ENCODE measurements at regions not wholly inside any gene's neighbourhood (a gene's known extent, or its start where the extent isn't known, plus 50 kb on each side); places are given as distances from the start of the nearest gene placed in this dataset.

DNA sequence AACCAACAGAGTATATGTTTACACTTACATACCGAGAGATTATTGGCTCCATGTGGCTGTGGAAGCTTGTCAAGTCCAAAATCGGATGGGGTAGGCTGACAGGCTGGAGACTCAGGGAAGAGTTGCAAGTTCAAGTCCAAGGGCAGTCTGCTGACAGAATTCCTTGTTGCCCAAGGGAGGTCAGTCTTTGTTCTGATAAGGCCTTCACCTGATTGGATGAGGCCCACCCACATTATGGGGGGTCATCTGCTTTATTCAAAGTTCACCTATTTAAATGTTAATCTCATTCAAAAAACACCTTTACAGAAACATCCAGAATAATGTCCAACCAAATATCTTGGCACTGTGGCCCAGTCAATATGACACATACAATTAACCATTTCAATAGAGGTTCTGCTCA lies 452.4 kb downstream of the KLF12 start:
- TF ChIP-seq, protein P1, sequence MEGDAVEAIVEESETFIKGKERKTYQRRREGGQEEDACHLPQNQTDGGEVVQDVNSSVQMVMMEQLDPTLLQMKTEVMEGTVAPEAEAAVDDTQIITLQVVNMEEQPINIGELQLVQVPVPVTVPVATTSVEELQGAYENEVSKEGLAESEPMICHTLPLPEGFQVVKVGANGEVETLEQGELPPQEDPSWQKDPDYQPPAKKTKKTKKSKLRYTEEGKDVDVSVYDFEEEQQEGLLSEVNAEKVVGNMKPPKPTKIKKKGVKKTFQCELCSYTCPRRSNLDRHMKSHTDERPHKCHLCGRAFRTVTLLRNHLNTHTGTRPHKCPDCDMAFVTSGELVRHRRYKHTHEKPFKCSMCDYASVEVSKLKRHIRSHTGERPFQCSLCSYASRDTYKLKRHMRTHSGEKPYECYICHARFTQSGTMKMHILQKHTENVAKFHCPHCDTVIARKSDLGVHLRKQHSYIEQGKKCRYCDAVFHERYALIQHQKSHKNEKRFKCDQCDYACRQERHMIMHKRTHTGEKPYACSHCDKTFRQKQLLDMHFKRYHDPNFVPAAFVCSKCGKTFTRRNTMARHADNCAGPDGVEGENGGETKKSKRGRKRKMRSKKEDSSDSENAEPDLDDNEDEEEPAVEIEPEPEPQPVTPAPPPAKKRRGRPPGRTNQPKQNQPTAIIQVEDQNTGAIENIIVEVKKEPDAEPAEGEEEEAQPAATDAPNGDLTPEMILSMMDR (IDR thresholded peaks at IDR 0.05; ENCODE audit: insufficient read depth, missing control alignments) = no peak
- no peak for DNase-seq (ENCODE audit: insufficient read length, low spot score)
- FAIRE-seq = no peak

DNA sequence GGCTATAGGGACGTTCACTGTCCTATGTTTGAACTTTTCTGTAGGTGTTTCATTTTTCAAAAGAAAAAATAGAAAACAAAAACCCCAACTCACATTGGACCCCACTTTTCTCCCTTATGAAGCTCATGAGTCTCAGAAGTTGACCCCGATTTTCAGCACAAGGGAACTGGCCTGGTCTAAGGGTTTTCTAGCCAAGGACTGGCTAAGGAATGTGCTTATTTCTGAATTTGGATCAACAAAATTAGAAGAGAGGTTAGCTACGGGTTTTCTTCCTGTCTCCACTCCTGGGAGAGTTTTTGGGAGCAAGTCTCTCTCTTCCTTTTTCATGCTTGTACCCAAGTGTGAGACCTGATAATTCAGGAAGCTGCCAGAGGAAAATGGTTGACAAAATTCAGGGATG lies 453.2 kb downstream of the KLF12 start:
- DNase-seq (ENCODE audit: insufficient read length, low spot score) (no peak), FAIRE-seq (no peak)
- TF ChIP-seq, protein P1 (IDR thresholded peaks at IDR 0.05; ENCODE audit: insufficient read depth, missing control alignments) = no peak

DNA sequence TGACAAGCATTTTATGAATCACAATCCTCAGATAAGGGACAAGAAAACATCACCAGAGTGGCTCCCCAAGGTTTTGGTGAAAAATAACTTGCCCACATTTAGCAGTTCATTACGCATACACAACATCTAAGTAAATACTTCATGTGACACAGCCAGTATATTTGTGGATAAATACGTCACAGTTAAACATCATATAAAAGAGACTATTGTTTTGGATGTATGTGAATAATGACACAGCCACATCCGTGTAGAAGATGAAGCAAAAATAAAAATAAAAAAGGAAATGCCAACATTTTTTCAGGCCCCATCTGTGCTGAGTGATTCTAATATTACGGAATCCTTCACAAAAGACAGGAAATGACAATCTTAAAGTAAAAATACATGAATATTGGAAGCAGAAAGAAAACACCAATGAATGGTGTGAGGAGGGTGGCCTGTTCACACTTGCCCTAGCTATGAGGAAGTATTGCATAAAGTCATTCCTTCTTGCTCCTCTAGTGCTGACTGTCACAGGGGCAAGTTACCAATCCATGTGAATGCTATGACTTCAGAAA lies 457.1 kb downstream of the KLF12 start:
- TF ChIP-seq, protein P1 (IDR thresholded peaks at IDR 0.05; ENCODE audit: insufficient read depth, missing control alignments) = no peak
- FAIRE-seq (no peak), DNase-seq (ENCODE audit: insufficient read length, low spot score) (no peak)

DNA sequence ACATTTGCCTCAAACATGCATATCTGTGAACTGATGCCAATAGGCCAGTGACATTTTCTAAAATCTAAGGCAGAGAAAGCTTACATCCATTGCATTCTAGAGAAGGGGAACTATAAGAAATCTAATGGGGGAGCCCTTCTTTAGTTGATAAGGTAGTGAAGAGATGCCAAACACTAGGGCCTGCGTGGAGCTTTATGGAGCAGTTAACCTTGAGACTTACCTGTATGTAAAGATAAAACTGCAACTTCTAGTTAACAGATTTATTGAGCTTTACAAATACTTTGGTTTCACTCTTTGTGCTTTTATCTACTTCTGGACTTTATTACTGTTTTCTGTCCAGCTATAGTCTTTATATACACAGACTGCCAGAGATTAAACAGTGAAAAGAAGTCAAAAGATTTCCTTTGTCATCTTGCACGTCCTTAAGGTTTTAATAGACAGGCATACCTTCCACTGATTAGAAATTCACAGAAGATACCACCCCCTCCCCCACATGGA lies 457.6 kb downstream of the KLF12 start:
- TF ChIP-seq, protein P1 (IDR thresholded peaks at IDR 0.05; ENCODE audit: insufficient read depth, missing control alignments) = no peak
- FAIRE-seq = no peak

DNA sequence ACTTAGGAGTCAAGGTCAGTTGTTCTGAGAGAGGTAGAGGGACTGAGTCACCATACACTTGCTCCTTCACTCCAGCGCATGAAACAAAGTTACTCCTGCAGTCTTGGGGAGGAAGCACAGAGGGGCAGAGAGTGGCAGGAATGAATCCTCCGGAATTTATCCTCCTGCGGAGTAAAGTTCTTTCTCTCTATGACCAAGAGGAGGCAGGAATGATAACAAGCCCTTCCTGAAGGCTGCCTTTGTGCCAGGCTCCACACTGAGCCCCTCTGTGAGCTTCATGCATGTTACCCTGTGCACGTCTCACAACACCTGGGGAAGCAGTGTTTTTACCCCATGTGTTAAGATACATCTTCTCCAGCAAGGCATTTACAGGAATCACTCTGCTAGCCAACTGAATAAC lies 458.4 kb downstream of the KLF12 start:
- DNase-seq (ENCODE audit: insufficient read length, low spot score) (no peak), FAIRE-seq (no peak)
- TF ChIP-seq, protein P1 (IDR thresholded peaks at IDR 0.05; ENCODE audit: insufficient read depth, missing control alignments) = no peak

More for the DNA sequence above, 457.6 kb downstream of the KLF12 start:
- DNase-seq (ENCODE audit: insufficient read length, low spot score) = no peak

DNA sequence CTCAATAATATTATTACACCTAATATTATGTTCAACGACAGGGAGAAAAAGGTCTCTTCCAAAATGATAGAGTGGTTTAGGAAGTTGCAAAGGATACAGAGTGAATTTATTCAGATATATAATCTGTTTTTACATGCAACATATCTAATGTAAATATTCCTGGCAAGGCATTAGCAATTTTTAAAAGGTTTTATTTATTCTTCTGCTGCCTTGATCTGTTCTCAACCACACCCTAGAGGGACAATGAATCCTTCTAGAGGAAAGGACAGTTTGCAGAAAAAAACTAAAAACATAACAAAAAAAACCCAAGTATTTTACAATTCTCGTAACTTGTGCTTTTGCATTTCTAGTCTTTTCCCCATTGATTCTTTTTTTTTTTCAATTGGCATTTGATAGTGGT lies 459.6 kb downstream of the KLF12 start:
- TF ChIP-seq, protein P1 (IDR thresholded peaks at IDR 0.05; ENCODE audit: insufficient read depth, missing control alignments) = no peak

DNA sequence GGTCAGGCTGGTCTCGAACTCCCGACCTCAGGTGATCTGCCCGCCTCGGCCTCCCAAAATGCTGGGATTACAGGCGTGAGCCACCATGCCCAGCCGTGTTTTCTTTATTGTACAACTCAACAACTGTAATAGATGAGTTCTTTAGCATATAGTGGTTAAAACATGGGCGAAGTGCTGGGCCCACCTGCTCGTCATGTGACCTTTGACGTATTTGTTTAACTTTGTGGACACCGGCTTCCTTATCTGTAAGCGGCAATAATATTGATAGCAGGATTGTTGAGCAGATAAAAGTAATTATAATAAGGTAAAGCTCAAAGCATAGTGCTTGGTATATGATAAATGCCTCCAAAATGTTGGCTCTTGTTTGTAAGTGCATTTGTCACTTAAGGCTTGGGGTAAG lies 460.3 kb downstream of the KLF12 start:
- FAIRE-seq (no peak), DNase-seq (ENCODE audit: insufficient read length, low spot score) (no peak)
- TF ChIP-seq, protein P1 (IDR thresholded peaks at IDR 0.05; ENCODE audit: insufficient read depth, missing control alignments) = no peak

More for the DNA sequence above, 459.6 kb downstream of the KLF12 start:
- FAIRE-seq = no peak
- DNase-seq (ENCODE audit: insufficient read length, low spot score) = no peak

Data from D721Med (cell line).